GM06990 (cell line): ENCODE measurements at regions not wholly inside any gene's neighbourhood (a gene's known extent, or its start where the extent isn't known, plus 50 kb on each side); places are given as distances from the start of the nearest gene placed in this dataset.

Experiments used
- DNase-seq: peaks from one replicate; pipeline ENCODE4 v3.0.0-alpha.2; 2011; ENCODE audit not compliant: insufficient read length; ENCODE audit errors: extremely low read depth
- H3K27me3 ChIP-seq: replicated peaks from 2 replicates; pipeline ENCODE4 v1.6.0; 2011; ENCODE audit warnings: low read length; ENCODE audit not compliant: control insufficient read depth, insufficient read depth
- H3K36me3 ChIP-seq: 2 replicates; pipeline ENCODE4 v1.5.1; 2011; ENCODE audit warnings: low read length; ENCODE audit not compliant: control insufficient read depth, insufficient read depth
- H3K4me3 ChIP-seq: replicated peaks from 2 replicates; pipeline ENCODE4 v1.5.1; 2011; ENCODE audit warnings: low read depth, mild to moderate bottlenecking, control low read depth, low read length
- CTCF ChIP-seq: IDR thresholded peaks from 2 replicates; pipeline ENCODE4 v1.5.1; 2011; ENCODE audit warnings: low read length, control low read depth, mild to moderate bottlenecking, inconsistent platforms; ENCODE audit not compliant: insufficient read depth, poor library complexity, severe bottlenecking

GRCh38 chr13:21767032-21767431 is 96.2 kb downstream of the FGF9 start:
- no peak for TF ChIP-seq CTCF
- no peak for DNase-seq
- Histone ChIP-seq H3K4me3 (no peak overlapping the region), H3K27me3 (no peaks in the 10 kb centered on the region), H3K36me3 (no peaks in the 10 kb centered on the region)

GRCh38 chr13:21771075-21771474 is 100.2 kb downstream of the FGF9 start:
- no peak overlapping the region for H3K4me3 ChIP-seq
- H3K36me3 ChIP-seq: no peaks in the 10 kb centered on the region
- no peak for DNase-seq
- no peaks in the 10 kb centered on the region for H3K27me3 ChIP-seq
- TF ChIP-seq CTCF: no peak

GRCh38 chr13:21777166-21777565 is 106.3 kb downstream of the FGF9 start:
- no peak for TF ChIP-seq CTCF

GRCh38 chr13:21777813-21778212 is 106.9 kb downstream of the FGF9 start:
- Histone ChIP-seq H3K36me3 (no peaks in the 10 kb centered on the region), H3K27me3 (no peaks in the 10 kb centered on the region), H3K4me3 (no peak overlapping the region)
- TF ChIP-seq CTCF: no peak
- no peak for DNase-seq

More at GRCh38 chr13:21777166-21777565, 106.3 kb downstream of the FGF9 start:
- no peak for DNase-seq
- H3K4me3 ChIP-seq: no peak overlapping the region
- H3K27me3 ChIP-seq: no peaks in the 10 kb centered on the region
- H3K36me3 ChIP-seq: no peaks in the 10 kb centered on the region

- no peak overlapping the region for H3K4me3 ChIP-seq
- TF ChIP-seq CTCF: no peak
- no peaks in the 10 kb centered on the region for H3K36me3 ChIP-seq
- no peaks in the 10 kb centered on the region for H3K27me3 ChIP-seq
- no peak for DNase-seq
Observed at GRCh38 chr13:21782736-21783135, 111.9 kb downstream of the FGF9 start.

GRCh38 chr13:21785990-21786389 is 115.1 kb downstream of the FGF9 start:
- TF ChIP-seq CTCF: no peak
- no peak for DNase-seq
- no peaks in the 10 kb centered on the region for H3K27me3 ChIP-seq
- no peak overlapping the region for H3K4me3 ChIP-seq
- no peaks in the 10 kb centered on the region for H3K36me3 ChIP-seq
